ENCODE measurements at regions not wholly inside any gene's neighbourhood (a gene's known extent, or its start where the extent isn't known, plus 50 kb on each side); places are given as distances from the start of the nearest gene placed in this dataset.

DNA sequence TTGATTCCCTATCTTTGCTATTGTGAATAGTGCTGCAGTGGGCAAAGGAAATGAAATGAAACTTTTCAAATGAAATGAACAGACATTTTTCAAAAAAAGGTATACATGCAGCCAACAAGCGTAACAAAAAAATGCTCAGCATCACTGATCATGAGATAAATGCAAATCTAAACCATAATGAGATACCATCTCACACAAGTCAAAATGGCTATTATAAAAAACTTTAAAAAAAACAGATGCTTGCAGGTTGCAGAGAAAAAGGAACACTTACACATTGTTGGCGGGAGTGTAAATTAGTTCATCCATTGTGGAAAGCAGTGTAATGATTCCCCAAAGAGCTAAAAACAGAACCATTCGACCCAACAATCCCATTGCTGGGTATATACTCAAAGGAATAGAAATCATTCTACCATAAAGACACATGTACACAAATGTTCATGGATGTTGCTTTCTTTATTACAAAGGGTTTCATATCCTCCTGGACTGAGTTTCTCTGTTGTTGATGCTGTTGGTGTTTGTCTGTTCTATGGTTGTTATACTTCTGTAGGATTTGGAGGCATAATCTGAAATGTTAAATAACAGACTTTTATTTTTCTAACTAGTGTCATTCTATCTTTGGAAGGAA, 99.3 kb upstream of the SOX9 start:
- no peak for DNase-seq

DNA sequence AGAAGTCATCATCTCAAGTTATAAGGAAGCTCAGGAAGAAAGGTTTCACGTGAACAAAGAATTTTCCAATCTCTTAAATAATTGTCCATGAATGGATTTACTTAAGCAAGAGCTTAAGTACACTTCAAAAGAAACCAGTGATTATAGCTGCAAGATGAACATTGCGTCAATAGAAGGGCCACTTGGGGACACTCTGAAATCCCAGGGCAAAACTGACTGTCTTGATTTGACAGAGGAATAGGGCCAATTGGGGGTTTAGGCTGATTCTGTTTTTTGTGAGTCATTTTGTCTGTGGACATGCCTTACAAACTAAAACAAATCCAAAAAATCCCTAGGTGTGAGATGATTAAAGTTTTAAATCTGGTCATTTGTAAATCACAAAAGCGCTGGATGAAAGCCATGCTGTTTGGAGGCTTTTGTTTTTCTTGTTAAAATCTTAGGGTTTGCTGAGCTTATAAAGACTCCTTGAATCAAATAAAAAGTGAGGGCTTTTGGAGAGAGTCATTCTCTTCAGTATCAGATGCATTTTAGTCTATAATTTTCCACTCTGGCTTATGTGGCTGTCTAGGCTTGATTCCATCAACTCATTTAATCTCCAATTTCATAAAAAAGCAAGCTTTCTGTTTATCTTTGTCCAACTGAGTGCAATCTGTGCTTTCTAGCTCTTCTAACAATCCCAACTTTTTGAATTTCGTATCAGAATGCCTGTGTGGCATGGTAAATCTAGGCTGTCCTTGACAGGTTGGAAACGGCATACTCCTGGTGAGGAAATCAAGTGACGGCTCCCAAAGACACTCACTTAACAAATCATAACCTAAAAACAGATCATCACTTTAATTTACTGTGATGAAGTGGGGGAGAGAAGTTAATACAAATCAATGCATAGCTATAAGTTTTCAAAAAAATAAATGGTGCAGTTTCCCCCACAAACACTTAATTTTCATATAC, 98.2 kb upstream of the SOX9 start:
- DNase-seq: no peak

GRCh38 chr17:72024457-72024856, 96.4 kb upstream of the SOX9 start:
- DNase-seq: no peak

DNA sequence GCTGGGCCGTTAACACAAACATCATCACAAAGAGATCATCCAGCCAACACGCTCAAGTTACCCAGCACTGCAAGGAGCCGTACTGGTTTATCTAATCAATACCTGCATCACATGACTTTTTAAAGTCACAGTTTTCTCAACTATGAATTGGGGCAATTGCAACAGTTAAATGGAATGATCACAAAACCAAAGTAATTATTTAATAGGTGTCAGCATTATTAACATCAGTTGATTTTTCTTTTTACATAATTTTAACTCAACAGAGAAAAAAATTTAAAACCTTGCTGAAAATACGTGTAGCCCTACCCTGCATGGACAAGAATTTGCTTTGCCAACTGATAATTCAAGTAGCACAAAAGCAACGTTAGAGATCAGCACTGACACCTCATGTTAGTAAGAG, 95.7 kb upstream of the SOX9 start:
- DNase-seq: no peak

DNA sequence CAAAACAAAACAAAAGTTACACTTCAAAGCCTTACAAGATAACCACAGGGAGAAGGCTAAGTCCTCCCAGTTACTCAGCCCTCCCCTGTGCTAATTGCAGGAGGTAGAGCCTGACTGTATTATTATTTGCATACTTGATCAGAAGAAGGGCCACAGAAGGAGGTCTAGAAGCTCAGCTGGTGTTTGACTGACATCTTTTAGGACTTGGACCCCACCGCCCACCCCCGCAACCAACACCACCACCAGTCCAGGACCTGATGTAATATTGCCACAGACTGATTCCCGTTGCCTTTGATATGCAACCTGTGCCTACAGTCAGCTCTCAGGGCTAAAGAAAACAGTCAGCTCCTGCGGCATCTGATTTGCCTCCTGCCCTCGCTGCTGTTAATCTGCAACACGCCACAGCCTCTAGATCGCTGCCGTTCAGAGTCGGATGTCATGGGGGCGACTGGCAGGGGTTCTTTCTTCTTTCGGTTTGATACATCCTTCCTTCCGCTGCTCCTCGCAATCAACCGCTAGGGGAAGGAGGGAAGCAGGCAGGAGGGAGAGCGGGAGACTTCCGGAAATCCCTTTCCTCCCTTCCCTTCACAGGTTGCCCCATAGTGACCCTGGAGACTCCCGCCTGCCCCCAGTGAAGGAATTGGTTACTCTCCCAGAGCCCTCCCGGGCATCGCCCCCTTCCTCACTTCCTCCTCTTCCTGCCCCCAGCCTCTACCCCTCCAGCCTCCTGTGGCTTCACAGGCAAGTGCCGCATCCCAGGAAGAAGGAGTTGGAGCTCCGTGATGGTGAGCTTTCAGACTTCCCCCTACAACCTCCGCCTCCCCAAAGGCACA, 90.5 kb upstream of the SOX9 start:
- peak; percentile 70 for DNase-seq

- DNase-seq: no peak
Measured at GRCh38 chr17:72031219-72031884, 89.5 kb upstream of the SOX9 start.

GRCh38 chr17:72033334-72033733, 87.5 kb upstream of the SOX9 start:
- no peak for DNase-seq

DNA sequence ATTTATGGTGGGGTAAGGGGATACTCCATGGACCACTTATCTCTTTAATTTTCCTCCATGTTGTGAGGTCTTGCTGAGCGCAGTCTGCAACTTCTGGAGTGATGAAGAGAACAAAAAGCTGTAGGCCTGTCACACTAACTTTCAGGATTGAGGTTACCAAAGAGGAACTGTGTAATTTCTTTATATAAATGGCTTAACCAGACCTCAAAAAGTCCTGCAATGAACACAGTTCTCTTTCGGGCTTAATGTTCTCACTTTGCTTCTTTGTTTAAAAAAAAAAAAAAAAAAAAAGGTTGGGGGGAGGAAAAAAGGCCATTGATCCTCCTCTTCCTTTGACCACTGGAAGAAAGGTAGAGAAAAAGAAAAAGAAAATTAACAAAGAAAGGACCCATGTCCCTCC, 86.8 kb upstream of the SOX9 start:
- no peak for DNase-seq

- no peak for DNase-seq
Measured at GRCh38 chr17:72038427-72038826, 82.4 kb upstream of the SOX9 start.

DNA sequence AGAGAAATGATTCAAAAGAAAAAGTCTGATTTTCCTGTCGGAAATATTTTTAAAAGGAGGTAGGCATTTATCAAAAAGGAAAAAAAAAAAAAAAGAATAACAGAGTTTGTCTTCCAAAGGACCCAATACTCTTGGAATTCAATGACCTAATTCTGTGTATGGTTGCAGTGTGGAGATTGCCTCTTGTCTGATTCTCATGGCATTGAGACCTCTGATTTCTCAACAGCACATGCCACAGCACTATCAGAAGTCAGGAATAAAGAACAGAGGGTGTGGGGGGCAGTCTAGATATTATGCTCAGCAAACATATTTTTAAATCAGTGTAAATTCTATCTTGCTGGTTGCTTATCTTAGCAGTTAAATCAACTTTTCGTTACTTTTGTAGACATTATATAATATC, 81.3 kb upstream of the SOX9 start:
- no peak for DNase-seq

DNA sequence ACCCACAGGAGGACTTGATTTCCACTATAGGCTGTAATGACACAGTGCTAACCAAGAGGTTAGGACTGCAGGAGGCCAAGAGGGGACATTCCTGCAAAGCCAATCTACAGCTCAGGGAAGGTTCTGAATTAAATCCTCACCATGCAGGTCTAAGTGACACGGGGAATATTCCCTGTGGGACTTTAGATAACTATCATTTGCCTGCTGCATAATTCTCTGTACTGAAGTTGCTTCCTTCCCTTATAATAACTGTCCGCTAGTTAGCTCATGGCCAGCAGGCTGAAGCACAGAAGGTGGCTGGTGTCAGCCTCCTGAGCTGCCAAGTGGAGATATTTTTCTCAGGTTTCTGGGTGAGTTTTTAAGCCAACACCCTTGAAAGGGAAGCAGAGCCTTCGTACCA, 74.6 kb upstream of the SOX9 start:
- DNase-seq: no peak

- peak; percentile 45 for DNase-seq
Measured at GRCh38 chr17:72046643-72047612, 73.9 kb upstream of the SOX9 start.

DNA sequence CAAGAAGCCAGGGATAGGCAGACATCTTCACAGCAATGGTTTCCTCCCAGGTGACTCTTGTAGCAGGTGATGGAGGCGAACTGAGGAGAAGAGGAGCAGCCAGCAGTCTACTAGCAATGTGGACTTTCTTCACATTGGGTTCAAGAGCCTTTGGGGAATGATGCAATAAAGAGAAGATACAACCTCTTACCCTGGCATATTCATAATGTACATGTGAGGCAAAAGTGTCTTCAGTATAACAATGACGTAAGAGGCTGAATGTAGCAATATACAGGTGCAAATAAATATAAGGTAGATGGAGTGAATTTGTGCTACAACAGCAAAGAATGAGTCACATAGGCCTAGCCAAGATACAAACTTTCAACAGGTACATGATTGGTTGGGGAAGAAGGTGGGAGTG, 70.9 kb upstream of the SOX9 start:
- no peak for DNase-seq

GRCh38 chr17:72053036-72053435, 67.8 kb upstream of the SOX9 start:
- peak; percentile 37 for DNase-seq

DNA sequence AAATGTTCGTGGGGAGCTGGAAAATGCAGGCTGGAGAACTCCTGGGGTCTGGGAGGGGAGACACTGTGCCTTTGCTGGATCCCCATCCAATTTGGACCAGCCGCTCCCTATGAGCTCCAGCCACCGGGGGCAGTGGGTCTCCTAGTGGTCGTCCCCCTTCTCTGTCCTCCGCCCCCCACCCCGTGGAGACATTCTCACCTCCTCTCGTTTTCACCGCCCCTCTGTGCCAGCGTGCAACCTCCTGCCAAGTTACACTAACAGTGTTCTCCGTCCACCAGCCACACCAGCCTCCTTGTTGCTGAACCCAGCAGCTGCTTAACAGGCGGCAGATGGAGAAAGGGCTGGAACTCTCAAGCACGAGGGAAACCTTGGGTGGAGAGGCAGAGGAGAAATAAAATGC, 67.4 kb upstream of the SOX9 start:
- DNase-seq: peak; percentile 48

DNA sequence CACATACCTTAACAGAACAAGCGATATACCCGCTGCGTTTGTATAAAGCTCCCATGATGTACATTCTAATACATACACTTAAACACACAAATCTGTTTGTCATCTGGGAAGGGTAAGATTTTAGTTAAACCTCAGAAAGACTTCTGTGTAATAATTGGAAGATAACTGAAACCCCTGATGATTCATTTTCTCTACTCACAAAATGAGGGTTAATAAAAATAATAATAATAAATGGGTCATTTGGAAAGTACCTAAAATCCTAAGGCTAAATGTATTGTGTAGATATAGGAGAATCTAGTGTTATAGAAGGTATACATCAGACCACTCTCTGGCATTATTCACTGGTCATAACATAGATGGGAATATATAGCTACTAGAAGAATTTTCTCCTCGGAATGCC, 64.7 kb upstream of the SOX9 start:
- no peak for DNase-seq

- no peak for DNase-seq
Measured at GRCh38 chr17:72056727-72057290, 64.0 kb upstream of the SOX9 start.

- no peak for DNase-seq
Measured at GRCh38 chr17:72060084-72060483, 60.7 kb upstream of the SOX9 start.

DNA sequence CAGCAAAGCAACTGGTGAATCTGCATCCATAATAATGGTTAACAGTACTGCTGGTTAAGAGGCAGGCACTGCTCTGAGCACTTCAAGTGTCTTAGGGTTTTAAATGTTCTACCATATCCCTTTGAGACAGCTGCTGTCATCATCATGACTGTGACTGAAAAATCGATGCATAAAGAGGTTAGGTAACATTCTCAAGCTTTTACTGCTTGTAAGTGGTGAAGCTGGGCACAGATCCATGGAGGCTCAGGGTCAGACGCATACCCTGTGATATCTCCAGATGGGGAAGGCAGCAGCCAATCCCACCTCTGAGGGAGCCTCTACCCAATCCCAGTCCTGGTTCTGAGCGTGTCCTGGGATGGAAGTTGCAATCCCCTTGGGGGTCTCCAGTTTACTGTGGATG, 57.6 kb upstream of the SOX9 start:
- DNase-seq: no peak

DNA sequence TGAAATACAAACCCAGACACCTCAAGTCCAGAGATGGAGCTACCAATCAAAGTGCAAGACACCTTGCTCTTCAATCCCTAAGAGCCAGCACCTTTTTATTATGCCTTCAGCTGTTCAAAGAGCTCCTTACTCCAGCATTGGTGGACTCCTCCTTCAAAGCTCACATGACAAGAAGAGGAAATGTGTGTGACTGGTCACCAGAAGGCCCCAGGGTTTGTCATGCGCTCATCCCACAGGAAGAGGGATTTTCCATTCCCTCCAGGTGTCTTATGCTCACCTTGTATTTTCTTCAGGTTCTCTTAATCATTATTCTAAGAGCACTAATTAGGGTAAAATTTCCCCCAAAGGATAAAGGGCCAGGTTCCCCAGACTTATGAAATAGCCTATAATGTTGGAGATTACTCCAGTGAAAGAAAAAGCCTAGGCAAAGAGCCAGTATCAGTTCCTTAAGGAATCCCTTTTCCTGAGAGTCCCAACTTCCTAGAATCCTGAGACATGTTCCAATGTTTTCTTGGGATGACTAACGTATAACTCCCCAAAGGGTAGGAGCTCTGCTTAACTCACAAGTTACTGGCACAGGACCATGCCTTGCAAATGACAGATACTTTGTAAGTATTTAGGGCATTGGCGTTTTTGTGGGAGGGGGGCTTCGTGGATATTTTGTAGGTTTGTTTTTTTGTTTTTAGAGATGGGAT, 56.9 kb upstream of the SOX9 start:
- no peak for DNase-seq
